A673 (cell line): ENCODE measurements at regions not wholly inside any gene's neighbourhood (a gene's known extent, or its start where the extent isn't known, plus 50 kb on each side); places are given as distances from the start of the nearest gene placed in this dataset.

ENCODE experiments used
- BruUV-seq: library from RNA; stranded (reverse); fragments of 400-500 nt; replicated peaks from 2 replicates; lab custom pipeline; 2021; lab: Mats Ljungman, UMichigan
- CTCF ChIA-PET: fragments of 300-600 bp; sonication (Branson Sonifier 250); formaldehyde crosslinking; loops from one replicate; lab custom pipeline; 2022; ENCODE audit warnings: antibody characterized with exemption; lab: Charles Lee
- POLR2A ChIA-PET: fragments of 300-600 bp; sonication (Branson Sonifier 250); formaldehyde crosslinking; loops from one replicate; lab custom pipeline; 2022; ENCODE audit warnings: antibody characterized with exemption; ENCODE audit not compliant: low non-redundant PET; lab: Charles Lee
- DNase-seq: peaks from one replicate; pipeline ENCODE4 v3.0.0-alpha.2; 2015; ENCODE audit warnings: low spot score
- H3K27ac ChIP-seq: fragments of 200-600 bp; sonication (generic); 2 replicates; pipeline ENCODE4 v1.5.1; 2016; ENCODE audit warnings: mixed run types, low read depth, mild to moderate bottlenecking, mixed read lengths, antibody characterized with exemption, low read length; ENCODE audit not compliant: poor library complexity, severe bottlenecking
- H3K27me3 ChIP-seq: fragments of 200-600 bp; sonication (generic); replicated peaks from 2 replicates; pipeline ENCODE4 v1.6.1; 2017; ENCODE audit warnings: mixed run types, low read depth, mild to moderate bottlenecking, mixed read lengths, antibody characterized with exemption, low read length; ENCODE audit not compliant: insufficient read depth, poor library complexity
- H3K36me3 ChIP-seq: fragments of 200-600 bp; sonication (generic); 2 replicates; pipeline ENCODE4 v1.6.1; 2016; ENCODE audit warnings: mixed run types, mild to moderate bottlenecking, mixed read lengths, antibody characterized with exemption, low read length; ENCODE audit not compliant: insufficient read depth, poor library complexity, severe bottlenecking
- H3K4me1 ChIP-seq: fragments of 200-600 bp; sonication (generic); 2 replicates; pipeline ENCODE4 v1.6.1; 2017; ENCODE audit warnings: mixed run types, mild to moderate bottlenecking, mixed read lengths, antibody characterized with exemption, low read length; ENCODE audit not compliant: insufficient read depth, poor library complexity, severe bottlenecking
- H3K4me3 ChIP-seq: fragments of 200-600 bp; sonication (generic); 2 replicates; pipeline ENCODE4 v1.5.1; 2016; ENCODE audit warnings: low read depth, mixed run types, mild to moderate bottlenecking, mixed read lengths, low read length; ENCODE audit not compliant: poor library complexity, severe bottlenecking
- H3K9me3 ChIP-seq: fragments of 200-600 bp; sonication (generic); 2 replicates; pipeline ENCODE4 v1.6.1; 2016; ENCODE audit warnings: mixed run types, low read depth, mild to moderate bottlenecking, mixed read lengths, antibody characterized with exemption, low read length; ENCODE audit not compliant: poor library complexity, severe bottlenecking
- CTCF ChIP-seq: fragments of 300-800, 200-600 bp; sonication (generic); conservative IDR thresholded peaks from 2 replicates; pipeline ENCODE4 v1.5.1; 2017; ENCODE audit warnings: low read depth, mild to moderate bottlenecking, antibody characterized with exemption, low read length, moderate library complexity, mixed read lengths
- EZH2 ChIP-seq: fragments of 200-600 bp; sonication (generic); IDR thresholded peaks from 2 replicates; pipeline ENCODE4 v1.6.1; 2017; ENCODE audit warnings: borderline replicate concordance, low read depth, mild to moderate bottlenecking, mixed read lengths, antibody characterized with exemption, low read length; ENCODE audit not compliant: poor library complexity, severe bottlenecking
- intact Hi-C: fragments of 100-400 bp; cut with micrococcal nuclease; formaldehyde crosslinking; loops from one replicate; pipeline ENCODE4 v1.10.0; 2022; ENCODE audit not compliant: unreplicated experiment

GRCh38 chr10:3909339-3909738 is 124.3 kb upstream of the KLF6 start:
- DNase-seq, result no peak
- BruUV-seq, result no TSS peak
- Histone ChIP-seq H3K27me3 (no peaks in the 10 kb centered on the region), H3K27ac (no peak overlapping the region), H3K4me1 (no peaks in the 10 kb centered on the region), H3K36me3 (no peaks in the 10 kb centered on the region), H3K9me3 (no peaks in the 10 kb centered on the region), H3K4me3 (no peak overlapping the region)
- ChIA-PET POLR2A (no interaction called here), CTCF (no interaction called here)
- TF ChIP-seq EZH2, result no peak
- no peak for TF ChIP-seq CTCF
- intact Hi-C loops, result no loop called here

GRCh38 chr10:3908183-3908582 is 123.2 kb upstream of the KLF6 start:
- Histone ChIP-seq H3K9me3 (no peaks in the 10 kb centered on the region), H3K27ac (no peak overlapping the region), H3K4me3 (no peak overlapping the region), H3K27me3 (no peaks in the 10 kb centered on the region), H3K4me1 (no peaks in the 10 kb centered on the region), H3K36me3 (no peaks in the 10 kb centered on the region)
- no TSS peak for BruUV-seq
- CTCF ChIA-PET, result no interaction called here
- TF ChIP-seq EZH2 (no peak), CTCF (no peak)
- no peak for DNase-seq
- intact Hi-C loops, result no loop called here
- POLR2A ChIA-PET, result no interaction called here

- no peak overlapping the region for H3K27ac ChIP-seq
- no peaks in the 10 kb centered on the region for H3K4me1 ChIP-seq
- TF ChIP-seq CTCF, result no peak
- TF ChIP-seq EZH2, result no peak
- intact Hi-C loops, result no loop called here
- H3K27me3 ChIP-seq, result no peaks in the 10 kb centered on the region
- BruUV-seq, result no TSS peak
- no peak for DNase-seq
- ChIA-PET POLR2A (no interaction called here), CTCF (interaction anchor here (0.7 kb wide), 1 partner anchor 30 kb away, joined by 3 read pairs; no protein-coding TSS in a partner anchor)
- H3K36me3 ChIP-seq, result no peaks in the 10 kb centered on the region
- H3K9me3 ChIP-seq, result no peaks in the 10 kb centered on the region
- H3K4me3 ChIP-seq, result no peak overlapping the region
Observed at GRCh38 chr10:3907514-3907913, 122.5 kb upstream of the KLF6 start.
